GM12878 (cell line): ENCODE measurements at regions not wholly inside any gene's neighbourhood (a gene's known extent, or its start where the extent isn't known, plus 50 kb on each side); places are given as distances from the start of the nearest gene placed in this dataset.

Experiments used
- ATAC-seq: fragments of 200-7000 bp; cut with Tn5 transposase; 3 replicates; pipeline ENCODE4 v1.9.1; 2020; ENCODE audit warnings: mild to moderate bottlenecking, moderate library complexity
- BruUV-seq: library from RNA; stranded (reverse); fragments of 400-500 nt; replicated peaks from 2 replicates; lab custom pipeline; 2021; lab: Mats Ljungman, UMichigan
- CTCF ChIA-PET: fragments of 300-600 bp; sonication (Branson Sonifier 250); formaldehyde crosslinking; extraction: SDS; loops from one replicate; lab custom pipeline; 2021; ENCODE audit warnings: inconsistent platforms; lab: Yijun Ruan, JAX
- POLR2A ChIA-PET: fragments of 350-600 bp; formaldehyde crosslinking; extraction: SDS; loops from one replicate; lab custom pipeline; 2021; ENCODE audit warnings: inconsistent platforms; lab: Charles Lee
- RAD21 ChIA-PET: fragments of 300-600 bp; sonication (Branson Sonifier 250); formaldehyde crosslinking; loops from one replicate; lab custom pipeline; 2023; ENCODE audit warnings: antibody characterized with exemption; ENCODE audit not compliant: unreplicated experiment; lab: Charles Lee
- SMC1A ChIA-PET: fragments of 300-600 bp; sonication (Branson Sonifier 250); formaldehyde crosslinking; loops from one replicate; lab custom pipeline; 2023; ENCODE audit not compliant: unreplicated experiment, uncharacterized antibody; lab: Charles Lee
- DNase-seq: peaks from one replicate; pipeline ENCODE4 v3.0.0-alpha.2; 2011; ENCODE audit warnings: low read depth, low spot score
- FAIRE-seq: peaks from 3 replicates; lab custom pipeline; 2011; peaks lifted over from hg19 to GRCh38; lab: Jason Lieb, UNC
- H2AFZ ChIP-seq: 2 replicates; pipeline ENCODE4 v1.6.0; 2011; ENCODE audit warnings: low read depth, low read length, control low read depth; ENCODE audit not compliant: control insufficient read depth
- H3K27ac ChIP-seq: 2 replicates; pipeline ENCODE4 v1.5.1; 2011; ENCODE audit warnings: control low read depth; ENCODE audit not compliant: control insufficient read depth, insufficient read depth
- H3K27me3 ChIP-seq, 2 experiments: replicated peaks in 1 of 2; 2 replicates each; pipeline versions ENCODE4 v1.6.0 to v1.6.1; 2011; ENCODE audit warnings: low read length in 1 of 2; ENCODE audit not compliant: control insufficient read depth in 2 of 2, insufficient read depth in 2 of 2
- H3K36me3 ChIP-seq, 2 experiments: 2 replicates each; pipeline ENCODE4 v1.5.1; 2011; ENCODE audit warnings: low read length in 1 of 2; ENCODE audit not compliant: control insufficient read depth in 2 of 2, insufficient read depth in 2 of 2
- H3K4me1 ChIP-seq: 2 replicates; pipeline ENCODE4 v1.6.1; 2011; ENCODE audit warnings: mild to moderate bottlenecking, low read length, moderate library complexity, mixed read lengths; ENCODE audit not compliant: control insufficient read depth, insufficient read depth
- H3K4me2 ChIP-seq: 2 replicates; pipeline ENCODE4 v1.6.0; 2011; ENCODE audit warnings: control low read depth; ENCODE audit not compliant: control insufficient read depth, insufficient read depth
- H3K4me3 ChIP-seq: fragments of 200-600 bp; sonication (generic); 2 replicates; pipeline ENCODE4 v1.5.1; 2016
- H3K79me2 ChIP-seq: 2 replicates; pipeline ENCODE4 v1.6.0; 2011; ENCODE audit warnings: low read length; ENCODE audit not compliant: control insufficient read depth, insufficient read depth
- H3K9ac ChIP-seq: 2 replicates; pipeline ENCODE4 v1.8.0; 2011; ENCODE audit warnings: low read length, control low read depth, mixed read lengths; ENCODE audit not compliant: control insufficient read depth, insufficient read depth
- H3K9me3 ChIP-seq: replicated peaks from 3 replicates; pipeline ENCODE4 v1.5.1; 2011; ENCODE audit warnings: mild to moderate bottlenecking, low read length; ENCODE audit not compliant: control insufficient read depth, insufficient read depth
- H4K20me1 ChIP-seq: 2 replicates; pipeline ENCODE4 v1.6.0; 2011; ENCODE audit not compliant: control insufficient read depth, insufficient read depth
- BMI1 ChIP-seq: fragments of 450-650 bp; IDR thresholded peaks from 2 replicates; pipeline ENCODE4 v1.6.1; 2016; ENCODE audit warnings: mild to moderate bottlenecking, moderate library complexity, borderline replicate concordance
- CEBPB ChIP-seq, 2 experiments: fragments of 150-350 bp in 1 of 2; IDR thresholded peaks; 2 replicates each; pipeline ENCODE4 v1.6.1; 2012 to 2014; ENCODE audit warnings: low read depth in 2 of 2, low read length in 2 of 2, borderline replicate concordance in 1 of 2, inconsistent platforms in 1 of 2
- KAT2A ChIP-seq: conservative IDR thresholded peaks from 2 replicates; pipeline ENCODE4 v1.6.1; 2011; ENCODE audit warnings: low read depth, low read length; ENCODE audit not compliant: control insufficient read depth
- KLF5 ChIP-seq: fragments of 450-650 bp; IDR thresholded peaks from 2 replicates; pipeline ENCODE4 v1.6.1; 2014; ENCODE audit warnings: mild to moderate bottlenecking; ENCODE audit not compliant: partially characterized antibody
- MTA3 ChIP-seq: IDR thresholded peaks from 2 replicates; pipeline ENCODE4 v1.6.1; 2012; ENCODE audit warnings: low read length, inconsistent platforms, borderline replicate concordance
- PKNOX1 ChIP-seq: fragments of 450-650 bp; IDR thresholded peaks from 2 replicates; pipeline ENCODE4 v1.6.1; 2016; ENCODE audit warnings: mild to moderate bottlenecking
- POLR2A ChIP-seq: IDR thresholded peaks from 2 replicates; pipeline ENCODE4 v1.6.1; 2011; ENCODE audit warnings: low read depth, mild to moderate bottlenecking, low read length
- PRDM15 ChIP-seq: fragments of 450-650 bp; formaldehyde crosslinking; IDR thresholded peaks from 2 replicates; pipeline ENCODE4 v1.4.0; 2020; ENCODE audit warnings: mild to moderate bottlenecking, moderate library complexity
- SIN3A ChIP-seq: IDR thresholded peaks from 2 replicates; pipeline ENCODE4 v1.6.1; 2012; ENCODE audit warnings: low read depth, low read length, improper control_type of control experiment
- SMAD1 ChIP-seq: fragments of 450-650 bp; IDR thresholded peaks from 2 replicates; pipeline ENCODE4 v1.6.1; 2018; ENCODE audit warnings: mild to moderate bottlenecking, low read depth; ENCODE audit not compliant: partially characterized antibody
- SREBF2 ChIP-seq: IDR thresholded peaks from 2 replicates; pipeline ENCODE4 v1.6.1; 2012; ENCODE audit warnings: mild to moderate bottlenecking, low read length
- TCF3 ChIP-seq: IDR thresholded peaks from 2 replicates; pipeline ENCODE4 v1.6.1; 2012; ENCODE audit warnings: low read depth, mild to moderate bottlenecking, low read length, borderline replicate concordance; ENCODE audit not compliant: insufficient read depth
- ZBED1 ChIP-seq: IDR thresholded peaks from 2 replicates; pipeline ENCODE4 v1.6.1; 2016; ENCODE audit warnings: borderline replicate concordance
- ZBTB40 ChIP-seq: fragments of 450-650 bp; IDR thresholded peaks from 2 replicates; pipeline ENCODE4 v1.6.1; 2016; ENCODE audit warnings: mild to moderate bottlenecking, moderate library complexity, borderline replicate concordance
- WGBS: methylation state at CpG from one replicate; pipeline ENCODE4 v1.1.6; 2016; ENCODE audit warnings: low lambda C conversion rate; ENCODE audit not compliant: insufficient replicate concordance, insufficient coverage; ENCODE audit errors: missing lambda C conversion rate; 5-methylcytosine and 5-hydroxymethylcytosine counted together
- in situ Hi-C: fragments of 300-500 bp; cut with MboI; formaldehyde crosslinking; loops from 9 replicates; pipeline ENCODE4 v1.14.3; 2018; ENCODE audit warnings: mixed read lengths
- intact Hi-C: fragments of 100-400 bp; cut with micrococcal nuclease; formaldehyde crosslinking; loops from one replicate; pipeline ENCODE4 v1.14.2; 2022; ENCODE audit not compliant: unreplicated experiment
- TF ChIP-seq, protein P1 (sequence below): fragments of 450-650 bp; conservative IDR thresholded peaks from 2 replicates; pipeline ENCODE4 v1.6.1; 2017; ENCODE audit warnings: mild to moderate bottlenecking, moderate library complexity

GRCh38 chr5:96529559-96529958, 96.5 kb upstream of the PCSK1 start:
- Histone ChIP-seq H3K27ac (no peak overlapping the region), H3K4me2 (no peak overlapping the region), H2AFZ (no peak overlapping the region), H3K9me3 (no peaks in the 10 kb centered on the region), H3K4me3 (no peak overlapping the region), H3K9ac (no peak overlapping the region), H3K27me3 (no peaks in the 10 kb centered on the region; a peak in 1 of 4 replicates), H3K79me2 (no peaks in the 10 kb centered on the region), H4K20me1 (no peaks in the 10 kb centered on the region), H3K36me3 (no peaks in the 10 kb centered on the region), H3K4me1 (no peaks in the 10 kb centered on the region)
- in situ Hi-C loops, result no loop called here
- ATAC-seq (no peak), FAIRE-seq (no peak), DNase-seq (no peak)
- SMC1A ChIA-PET, result no interaction called here
- 24% methylated on average over 6 of the region's 6 CpGs for WGBS
- TF ChIP-seq ZBTB40 (no peak), SIN3A (no peak), POLR2A (no peak), PRDM15 (CRISPR knock-in tag) (no peak), KAT2A (no peak), ZBED1 (no peak), BMI1 (no peak), SMAD1 (no peak), CEBPB (IDR thresholded peaks at IDR 0.05; ENCODE audit: borderline replicate concordance in 1 of 2, low read depth in 2 of 2, low read length in 2 of 2) (no peak), SREBF2 (no peak), PKNOX1 (no peak), MTA3 (no peak), KLF5 (no peak), TCF3 (no peak)
- TF ChIP-seq, protein P1, sequence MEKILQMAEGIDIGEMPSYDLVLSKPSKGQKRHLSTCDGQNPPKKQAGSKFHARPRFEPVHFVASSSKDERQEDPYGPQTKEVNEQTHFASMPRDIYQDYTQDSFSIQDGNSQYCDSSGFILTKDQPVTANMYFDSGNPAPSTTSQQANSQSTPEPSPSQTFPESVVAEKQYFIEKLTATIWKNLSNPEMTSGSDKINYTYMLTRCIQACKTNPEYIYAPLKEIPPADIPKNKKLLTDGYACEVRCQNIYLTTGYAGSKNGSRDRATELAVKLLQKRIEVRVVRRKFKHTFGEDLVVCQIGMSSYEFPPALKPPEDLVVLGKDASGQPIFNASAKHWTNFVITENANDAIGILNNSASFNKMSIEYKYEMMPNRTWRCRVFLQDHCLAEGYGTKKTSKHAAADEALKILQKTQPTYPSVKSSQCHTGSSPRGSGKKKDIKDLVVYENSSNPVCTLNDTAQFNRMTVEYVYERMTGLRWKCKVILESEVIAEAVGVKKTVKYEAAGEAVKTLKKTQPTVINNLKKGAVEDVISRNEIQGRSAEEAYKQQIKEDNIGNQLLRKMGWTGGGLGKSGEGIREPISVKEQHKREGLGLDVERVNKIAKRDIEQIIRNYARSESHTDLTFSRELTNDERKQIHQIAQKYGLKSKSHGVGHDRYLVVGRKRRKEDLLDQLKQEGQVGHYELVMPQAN, result no peak
- CTCF ChIA-PET, result no interaction called here
- no TSS peak for BruUV-seq
- POLR2A ChIA-PET, result no interaction called here
- RAD21 ChIA-PET, result no interaction called here
- intact Hi-C loops, result no loop called here
